ENCODE measurements at regions not wholly inside any gene's neighbourhood (a gene's known extent, or its start where the extent isn't known, plus 50 kb on each side); places are given as distances from the start of the nearest gene placed in this dataset.
"Not testable (repeated sequence)": the region's sequence is repeated elsewhere in the genome, so short reads cannot be mapped to it uniquely, and the experiment has no call there.

- Histone ChIP-seq H3K9ac (ENCODE audit: extremely low read depth, low read length, poor library complexity, severe bottlenecking) (no peak overlapping the region), H3K4me1 (ENCODE audit: control insufficient read depth, insufficient read depth, low read length) (no peaks in the 10 kb centered on the region), H3K27me3 (ENCODE audit: control insufficient read depth, insufficient read depth, low read length, poor library complexity, severe bottlenecking) (no peaks in the 10 kb centered on the region), H3K27ac (ENCODE audit: low read depth, low read length) (no peak overlapping the region), H3K36me3 (ENCODE audit: control insufficient read depth, insufficient read depth, low read length) (no peaks in the 10 kb centered on the region), H3K4me3 (ENCODE audit: low read length) (no peak overlapping the region), H3K9me3 (ENCODE audit: control insufficient read depth, low read length) (no peaks in the 10 kb centered on the region)
- H3K9me3 Mint-ChIP-seq, result peaks cover 6% of the 10 kb centered on the region
- WGBS, 2 experiments (ENCODE audit: insufficient coverage in 1 of 2, insufficient read length in 1 of 2), result 92 to 94% methylated on average over 3 to 4 of the region's 5 CpGs
- H3K27me3 Mint-ChIP-seq (ENCODE audit: insufficient read depth), result peaks cover 2% of the 10 kb centered on the region
- peaks cover 3% of the 10 kb centered on the region for H3K4me1 Mint-ChIP-seq
- no peaks in the 10 kb centered on the region for H3K36me3 Mint-ChIP-seq (ENCODE audit: low read depth)
- H3K4me3 Mint-ChIP-seq, result no peak overlapping the region
- no peak for TF ChIP-seq CTCF (conservative IDR thresholded peaks at IDR 0.05)
- H3K27ac Mint-ChIP-seq, result no peak overlapping the region
- peak; percentile 50 for DNase-seq
Measured at GRCh38 chr1:244768804-244769203, 66.7 kb upstream of the COX20 start.

GRCh38 chr1:244770556-244770955 lies 64.9 kb upstream of the COX20 start:
- H3K27me3 Mint-ChIP-seq (ENCODE audit: insufficient read depth); H3K4me1 Mint-ChIP-seq; H3K9ac ChIP-seq (ENCODE audit: extremely low read depth, low read length, poor library complexity, severe bottlenecking); H3K36me3 Mint-ChIP-seq (ENCODE audit: low read depth); H3K4me1 ChIP-seq (ENCODE audit: control insufficient read depth, insufficient read depth, low read length); H3K36me3 ChIP-seq (ENCODE audit: control insufficient read depth, insufficient read depth, low read length); H3K9me3 ChIP-seq (ENCODE audit: control insufficient read depth, low read length); H3K4me3 ChIP-seq (ENCODE audit: low read length); DNase-seq; H3K27me3 ChIP-seq (ENCODE audit: control insufficient read depth, insufficient read depth, low read length, poor library complexity, severe bottlenecking); H3K27ac ChIP-seq (ENCODE audit: low read depth, low read length); H3K4me3 Mint-ChIP-seq; H3K27ac Mint-ChIP-seq: not testable (repeated sequence)
- H3K9me3 Mint-ChIP-seq, result peaks cover 20% of the 10 kb centered on the region
- WGBS, 2 experiments (ENCODE audit: insufficient coverage in 1 of 2, insufficient read length in 1 of 2), result 95 to 100% methylated on average over 4 to 6 of the region's 7 CpGs

GRCh38 chr1:244773513-244773912 lies 61.9 kb upstream of the COX20 start:
- peaks cover 22% of the 10 kb centered on the region for H3K9me3 Mint-ChIP-seq
- no peaks in the 10 kb centered on the region for H3K27me3 ChIP-seq (ENCODE audit: control insufficient read depth, insufficient read depth, low read length, poor library complexity, severe bottlenecking)
- TF ChIP-seq CTCF (conservative IDR thresholded peaks at IDR 0.05), result no peak
- H3K36me3 Mint-ChIP-seq (ENCODE audit: low read depth), result no peaks in the 10 kb centered on the region
- H3K4me3 ChIP-seq (ENCODE audit: low read length), result no peak overlapping the region
- no peaks in the 10 kb centered on the region for H3K36me3 ChIP-seq (ENCODE audit: control insufficient read depth, insufficient read depth, low read length)
- no peak overlapping the region for H3K9ac ChIP-seq (ENCODE audit: extremely low read depth, low read length, poor library complexity, severe bottlenecking)
- H3K9me3 ChIP-seq (ENCODE audit: control insufficient read depth, low read length), result peaks cover 10% of the 10 kb centered on the region
- H3K4me1 Mint-ChIP-seq, result peaks cover 3% of the 10 kb centered on the region
- peak; percentile 1 for DNase-seq
- no peak overlapping the region for H3K4me3 Mint-ChIP-seq
- H3K27me3 Mint-ChIP-seq (ENCODE audit: insufficient read depth), result no peaks in the 10 kb centered on the region
- no peak overlapping the region for H3K27ac Mint-ChIP-seq
- H3K4me1 ChIP-seq (ENCODE audit: control insufficient read depth, insufficient read depth, low read length), result no peaks in the 10 kb centered on the region
- H3K27ac ChIP-seq (ENCODE audit: low read depth, low read length), result no peak overlapping the region
- WGBS, 2 experiments (ENCODE audit: insufficient coverage in 1 of 2, insufficient read length in 1 of 2), result 88% methylated on average over 1 of the region's 1 CpG; no CpG with 5 or more reads in 1 of the 2 experiments

GRCh38 chr1:244776783-244777182 lies 58.7 kb upstream of the COX20 start:
- H3K4me1 Mint-ChIP-seq; H3K4me3 Mint-ChIP-seq; H3K4me1 ChIP-seq (ENCODE audit: control insufficient read depth, insufficient read depth, low read length); DNase-seq; H3K27ac Mint-ChIP-seq; H3K9me3 ChIP-seq (ENCODE audit: control insufficient read depth, low read length); H3K4me3 ChIP-seq (ENCODE audit: low read length); H3K27me3 ChIP-seq (ENCODE audit: control insufficient read depth, insufficient read depth, low read length, poor library complexity, severe bottlenecking); H3K36me3 Mint-ChIP-seq (ENCODE audit: low read depth); H3K36me3 ChIP-seq (ENCODE audit: control insufficient read depth, insufficient read depth, low read length); H3K27ac ChIP-seq (ENCODE audit: low read depth, low read length); H3K27me3 Mint-ChIP-seq (ENCODE audit: insufficient read depth); H3K9ac ChIP-seq (ENCODE audit: extremely low read depth, low read length, poor library complexity, severe bottlenecking): not testable (repeated sequence)
- H3K9me3 Mint-ChIP-seq, result peaks cover 22% of the 10 kb centered on the region
- WGBS, 2 experiments (ENCODE audit: insufficient coverage in 1 of 2, insufficient read length in 1 of 2), result 95% methylated on average over 1 of the region's 1 CpG; no CpG with 5 or more reads in 1 of the 2 experiments

Data from endodermal cell (in vitro differentiated cells).